Gastrocnemius medialis (tissue), 4 donors: ENCODE measurements at regions not wholly inside any gene's neighbourhood (a gene's known extent, or its start where the extent isn't known, plus 50 kb on each side); places are given as distances from the start of the nearest gene placed in this dataset.

Source experiments
- ATAC-seq, 2 donors: fragments of 150-250 bp; one replicate each; pipeline ENCODE4 v1.9.1; 2016
- DNase-seq, 2 donors: peaks; one replicate each; pipeline ENCODE4 v3.0.0-alpha.2; 2019
- H3K27ac ChIP-seq, 4 donors: fragments of 200-600 bp; sonication (generic); 1 replicate in 1 of 4; 2 replicates in 3 of 4; pipeline ENCODE4 v1.5.1; 2016 to 2018; ENCODE audit warnings: mild to moderate bottlenecking in 2 of 4, moderate library complexity in 1 of 4
- H3K27me3 ChIP-seq, 3 donors: fragments of 200-600 bp; sonication (generic) in 2 of 3; 1 replicate in 1 of 3; 2 replicates in 2 of 3; pipeline versions ENCODE4 v1.5.1 to v1.6.0; 2016 to 2019; ENCODE audit warnings: mild to moderate bottlenecking in 1 of 3, moderate library complexity in 1 of 3
- H3K36me3 ChIP-seq, 2 donors: fragments of 200-600 bp; sonication (generic) in 1 of 2; one replicate each; pipeline ENCODE4 v1.5.1; 2017 to 2018
- H3K4me1 ChIP-seq, 2 donors: fragments of 200-600 bp; sonication (generic) in 1 of 2; one replicate each; pipeline ENCODE4 v1.5.1; 2016 to 2017; ENCODE audit warnings: mild to moderate bottlenecking in 2 of 2
- H3K4me3 ChIP-seq, 4 donors: fragments of 200-600 bp; sonication (generic) in 3 of 4; 1 replicate in 1 of 4; 2 replicates in 3 of 4; pipeline ENCODE4 v1.5.1; 2016 to 2019; ENCODE audit warnings: mild to moderate bottlenecking in 2 of 4
- H3K9me3 ChIP-seq, 3 donors: fragments of 200-600 bp; sonication (generic) in 2 of 3; 1 replicate in 1 of 3; 2 replicates in 2 of 3; pipeline ENCODE4 v1.5.1; 2016 to 2019
- CTCF ChIP-seq, 5 experiments: fragments of 450-650 bp in 3 of 5; fragments of 200-600 bp in 2 of 5; sonication (generic) in 2 of 5; IDR thresholded peaks in 4 of 5; conservative IDR thresholded peaks in 1 of 5; 1 replicate in 4 of 5; 2 replicates in 1 of 5; pipeline ENCODE4 v1.5.1; 2016 to 2019; ENCODE audit warnings: antibody characterized with exemption in 5 of 5, mild to moderate bottlenecking in 3 of 5, moderate library complexity in 3 of 5
- POLR2A ChIP-seq, 2 donors: fragments of 450-650 bp; IDR thresholded peaks; one replicate each; pipeline ENCODE4 v1.6.1; 2017; ENCODE audit warnings: antibody characterized with exemption in 2 of 2, mild to moderate bottlenecking in 2 of 2, moderate library complexity in 2 of 2
- in situ Hi-C, 4 donors: fragments of 200-750 bp; cut with MboI; loops; one replicate each; pipeline versions ENCODE4 v1.15.0 to v1.8.0; 2017; ENCODE audit warnings: low sequenced_read_pairs in 4 of 4
- intact Hi-C: fragments of 100-400 bp; cut with DNase I; formaldehyde crosslinking; loops from one replicate; pipeline ENCODE4 v1.15.1; 2023; ENCODE audit warnings: low total_unique reads

DNA sequence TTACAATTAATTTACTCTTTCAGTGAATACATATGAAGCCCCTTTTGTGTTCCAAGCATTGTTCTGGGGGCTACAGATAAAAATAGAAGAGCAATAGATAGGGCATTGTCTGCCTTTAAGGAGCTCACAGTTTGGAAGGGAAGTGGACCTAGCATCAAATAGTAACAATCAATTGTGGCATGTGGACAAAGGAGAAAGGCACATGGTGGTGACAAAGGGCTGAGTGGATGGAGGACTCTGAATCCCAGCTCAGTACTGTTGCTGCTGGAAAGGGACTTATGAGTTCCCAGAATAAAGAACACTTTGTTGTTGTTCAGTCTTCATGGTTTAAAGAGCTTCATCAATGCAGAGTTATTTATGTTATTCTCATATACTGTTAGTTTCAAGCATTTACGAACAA, 217.7 kb downstream of the HRH4 start:
- H3K9me3 ChIP-seq, result no peaks in the 10 kb centered on the region
- ATAC-seq (no peak), DNase-seq (no peak)
- TF ChIP-seq CTCF (IDR thresholded peaks at IDR 0.05 in 4 of 5, conservative IDR thresholded peaks at IDR 0.05 in 1 of 5) (no peak), POLR2A (IDR thresholded peaks at IDR 0.05) (no peak)
- no peaks in the 10 kb centered on the region for H3K4me1 ChIP-seq
- H3K27ac ChIP-seq, result no peak overlapping the region
- H3K27me3 ChIP-seq, result no peaks in the 10 kb centered on the region
- intact Hi-C loops, result no loop called here
- in situ Hi-C loops, result loop anchor here in 1 of 4 donors (25.0 kb wide), 1 partner anchor 109 kb away; no protein-coding TSS in a partner anchor
- H3K36me3 ChIP-seq, result no peaks in the 10 kb centered on the region
- no peak overlapping the region for H3K4me3 ChIP-seq

DNA sequence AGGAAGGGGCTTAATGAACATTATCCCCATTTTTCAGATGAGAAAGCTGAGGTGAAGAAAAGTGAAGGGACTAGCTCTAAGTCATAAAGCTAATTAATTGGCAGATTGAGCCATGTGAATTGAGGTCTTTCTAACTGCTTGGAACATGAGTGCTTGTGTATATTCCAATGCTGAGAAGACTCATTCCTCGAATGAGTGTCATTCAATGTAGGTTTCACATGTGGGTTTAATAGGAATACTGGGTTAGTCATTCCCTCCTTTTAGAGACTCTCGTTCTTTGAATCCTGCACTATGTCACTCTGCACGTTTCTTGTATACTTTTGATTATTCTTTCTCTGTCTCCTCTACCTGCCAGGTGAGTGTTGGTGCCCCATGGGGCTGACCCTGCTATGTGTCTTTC, 218.2 kb downstream of the HRH4 start:
- ATAC-seq (no peak), DNase-seq (no peak)
- H3K27ac ChIP-seq, result no peak overlapping the region
- TF ChIP-seq POLR2A (IDR thresholded peaks at IDR 0.05) (no peak), CTCF (IDR thresholded peaks at IDR 0.05 in 4 of 5, conservative IDR thresholded peaks at IDR 0.05 in 1 of 5) (no peak)
- no peaks in the 10 kb centered on the region for H3K4me1 ChIP-seq
- intact Hi-C loops, result no loop called here
- no peaks in the 10 kb centered on the region for H3K36me3 ChIP-seq
- no peaks in the 10 kb centered on the region for H3K27me3 ChIP-seq
- in situ Hi-C loops, result loop anchor here in 1 of 4 donors (25.0 kb wide), 1 partner anchor 109 kb away; no protein-coding TSS in a partner anchor
- H3K4me3 ChIP-seq, result no peak overlapping the region
- H3K9me3 ChIP-seq, result no peaks in the 10 kb centered on the region

DNA sequence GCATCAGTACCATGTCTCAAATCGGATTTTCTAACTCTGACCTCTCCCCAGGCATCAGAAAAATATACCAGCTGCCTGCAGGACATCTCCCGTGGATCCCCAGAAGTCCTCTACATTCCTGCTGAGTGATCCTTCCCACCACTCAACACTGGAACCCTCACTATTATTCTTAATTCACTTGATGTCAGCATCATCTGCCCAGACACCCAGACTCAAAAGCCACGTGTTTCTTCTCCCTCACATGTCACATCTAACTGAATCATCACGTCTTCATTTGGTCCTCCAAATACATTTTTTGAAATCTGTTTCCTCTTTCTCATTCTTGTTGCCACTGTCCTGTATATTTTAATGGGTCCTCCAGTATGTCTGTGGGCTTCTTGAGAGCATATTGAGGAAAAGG, 218.6 kb downstream of the HRH4 start:
- TF ChIP-seq POLR2A (IDR thresholded peaks at IDR 0.05), result no peak
- TF ChIP-seq CTCF (IDR thresholded peaks at IDR 0.05 in 4 of 5, conservative IDR thresholded peaks at IDR 0.05 in 1 of 5), result no peak
- no peak for DNase-seq
- no peak for ATAC-seq
- no peaks in the 10 kb centered on the region for H3K27me3 ChIP-seq
- intact Hi-C loops, result no loop called here
- no peaks in the 10 kb centered on the region for H3K9me3 ChIP-seq
- H3K4me3 ChIP-seq, result no peak overlapping the region
- no peaks in the 10 kb centered on the region for H3K36me3 ChIP-seq
- no peaks in the 10 kb centered on the region for H3K4me1 ChIP-seq
- no peak overlapping the region for H3K27ac ChIP-seq
- in situ Hi-C loops, result loop anchor here in 1 of 4 donors (25.0 kb wide), 1 partner anchor 108 kb away; no protein-coding TSS in a partner anchor

GRCh38 chr18:24683925-24684324, 223.5 kb downstream of the HRH4 start:
- Histone ChIP-seq H3K36me3 (no peaks in the 10 kb centered on the region), H3K27me3 (no peaks in the 10 kb centered on the region)
- intact Hi-C loops, result no loop called here

More at GRCh38 chr18:24683925-24684324, 223.5 kb downstream of the HRH4 start:
- Histone ChIP-seq H3K27ac (no peak overlapping the region), H3K4me3 (no peak overlapping the region), H3K9me3 (no peaks in the 10 kb centered on the region), H3K4me1 (no peaks in the 10 kb centered on the region)
- ATAC-seq, result no peak
- no peak for DNase-seq
- no peak for TF ChIP-seq CTCF (IDR thresholded peaks at IDR 0.05 in 4 of 5, conservative IDR thresholded peaks at IDR 0.05 in 1 of 5)
- no peak for TF ChIP-seq POLR2A (IDR thresholded peaks at IDR 0.05)
- in situ Hi-C loops, result loop anchor here in 1 of 4 donors (25.0 kb wide), 1 partner anchor 103 kb away; no protein-coding TSS in a partner anchor
